ENCODE measurements at regions not wholly inside any gene's neighbourhood (a gene's known extent, or its start where the extent isn't known, plus 50 kb on each side); places are given as distances from the start of the nearest gene placed in this dataset.

DNA sequence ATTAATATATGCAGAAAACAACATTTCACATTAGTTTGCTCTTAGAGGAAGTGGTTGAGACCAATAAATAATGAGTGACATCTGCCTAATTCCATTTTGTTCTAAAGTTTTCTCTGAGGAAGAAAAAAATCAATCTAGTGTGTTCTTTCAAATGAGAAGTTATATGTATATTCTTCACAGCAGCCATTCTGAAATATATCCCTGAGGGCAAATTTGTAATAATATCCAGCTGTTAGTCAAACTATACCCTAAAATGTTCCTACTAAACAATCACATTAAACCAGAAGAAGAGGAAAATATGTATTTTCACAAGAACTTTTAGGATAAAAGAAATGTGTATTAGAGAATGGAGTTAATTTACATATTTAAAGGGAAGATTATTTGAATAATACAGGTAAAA, 375.1 kb upstream of the CDH19 start:
- H3K27me3 ChIP-seq (ENCODE audit: control insufficient read depth, insufficient read depth, low read length): no peaks in the 10 kb centered on the region
- H3K9me3 ChIP-seq (ENCODE audit: control insufficient read depth, insufficient read depth, low read length): no peaks in the 10 kb centered on the region
- no peak overlapping the region for H3K9ac ChIP-seq (ENCODE audit: low read depth, low read length)
- no peaks in the 10 kb centered on the region for H3K36me3 ChIP-seq (ENCODE audit: control insufficient read depth, insufficient read depth, low read length)
- no peak overlapping the region for H3K27ac ChIP-seq (ENCODE audit: low read depth, low read length)
- H3K4me3 ChIP-seq (ENCODE audit: low read depth, low read length): no peak overlapping the region
- H3K4me1 ChIP-seq (ENCODE audit: control insufficient read depth, insufficient read depth, low read length): peaks cover 18% of the 10 kb centered on the region; the same call in 1 of the 2 replicates

DNA sequence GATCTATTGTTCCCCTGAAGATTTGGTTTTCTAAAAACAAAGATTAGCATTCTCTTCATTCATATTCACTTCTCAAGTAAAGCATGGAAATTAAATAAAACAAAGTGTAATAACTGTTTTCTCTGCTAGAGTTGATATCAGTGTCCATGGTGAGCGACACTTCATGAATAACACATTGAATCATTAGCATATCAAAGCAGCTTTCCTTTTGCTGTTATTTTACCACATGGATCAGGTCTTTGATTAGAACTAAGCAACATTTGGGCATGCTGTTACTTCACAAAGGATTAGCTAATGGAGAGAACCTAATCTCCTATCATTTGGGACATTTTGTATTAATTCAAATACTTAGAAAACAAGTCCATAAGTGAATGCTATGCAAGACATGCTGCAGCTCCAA, 368.8 kb upstream of the CDH19 start:
- H3K9me3 ChIP-seq (ENCODE audit: control insufficient read depth, insufficient read depth, low read length): no peaks in the 10 kb centered on the region
- peaks cover 25% of the 10 kb centered on the region for H3K4me1 ChIP-seq (ENCODE audit: control insufficient read depth, insufficient read depth, low read length)
- peak overlapping the region; percentile 41 for H3K27ac ChIP-seq (ENCODE audit: low read depth, low read length)
- H3K9ac ChIP-seq (ENCODE audit: low read depth, low read length): no peak overlapping the region
- H3K27me3 ChIP-seq (ENCODE audit: control insufficient read depth, insufficient read depth, low read length): no peaks in the 10 kb centered on the region
- H3K4me3 ChIP-seq (ENCODE audit: low read depth, low read length): no peak overlapping the region
- H3K36me3 ChIP-seq (ENCODE audit: control insufficient read depth, insufficient read depth, low read length): no peaks in the 10 kb centered on the region

DNA sequence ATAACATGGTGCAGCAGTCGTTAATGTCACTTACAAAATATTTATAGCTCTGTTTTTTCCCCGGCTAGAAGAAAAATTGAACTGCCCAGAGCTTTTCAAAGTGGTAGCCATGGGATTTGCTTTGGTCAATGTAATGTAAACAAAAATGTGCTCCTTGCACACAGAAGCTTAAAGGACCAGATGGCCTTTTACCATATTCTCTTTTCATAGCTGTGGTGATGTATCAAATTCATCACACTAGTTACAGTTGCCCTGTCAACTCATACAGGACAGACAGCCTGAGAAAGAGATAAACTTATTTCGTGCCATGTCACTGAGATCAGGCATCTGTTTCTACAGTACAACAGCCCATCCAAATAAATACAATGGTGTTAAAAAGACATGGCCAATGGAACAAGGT, 368.1 kb upstream of the CDH19 start:
- peak overlapping the region; percentile 41 for H3K27ac ChIP-seq (ENCODE audit: low read depth, low read length)
- H3K4me1 ChIP-seq (ENCODE audit: control insufficient read depth, insufficient read depth, low read length): peaks cover 19% of the 10 kb centered on the region
- no peak overlapping the region for H3K9ac ChIP-seq (ENCODE audit: low read depth, low read length)
- no peaks in the 10 kb centered on the region for H3K36me3 ChIP-seq (ENCODE audit: control insufficient read depth, insufficient read depth, low read length)
- H3K4me3 ChIP-seq (ENCODE audit: low read depth, low read length): no peak overlapping the region
- H3K27me3 ChIP-seq (ENCODE audit: control insufficient read depth, insufficient read depth, low read length): no peaks in the 10 kb centered on the region
- H3K9me3 ChIP-seq (ENCODE audit: control insufficient read depth, insufficient read depth, low read length): no peaks in the 10 kb centered on the region

DNA sequence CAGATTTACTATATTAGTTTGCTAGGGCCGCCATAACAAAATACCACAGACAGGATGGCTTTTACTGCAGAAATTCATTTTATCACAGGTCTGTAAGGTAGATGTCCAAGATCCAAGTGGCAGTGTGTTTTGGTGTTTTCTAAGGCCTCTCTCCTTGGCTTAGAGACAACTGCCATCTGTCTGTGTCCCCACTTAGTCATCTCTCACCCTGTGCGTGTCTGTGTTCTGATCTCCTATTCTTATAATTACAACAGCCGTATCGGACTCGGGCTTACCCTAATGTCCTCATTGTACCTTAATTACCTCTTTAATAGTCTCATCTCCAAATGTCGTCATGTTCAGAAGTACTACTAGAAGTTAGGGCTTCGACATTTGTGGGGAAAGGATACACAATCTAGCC, 362.3 kb upstream of the CDH19 start:
- H3K4me3 ChIP-seq (ENCODE audit: low read depth, low read length): no peak overlapping the region
- no peak overlapping the region for H3K27ac ChIP-seq (ENCODE audit: low read depth, low read length)
- H3K9me3 ChIP-seq (ENCODE audit: control insufficient read depth, insufficient read depth, low read length): no peaks in the 10 kb centered on the region

DNA sequence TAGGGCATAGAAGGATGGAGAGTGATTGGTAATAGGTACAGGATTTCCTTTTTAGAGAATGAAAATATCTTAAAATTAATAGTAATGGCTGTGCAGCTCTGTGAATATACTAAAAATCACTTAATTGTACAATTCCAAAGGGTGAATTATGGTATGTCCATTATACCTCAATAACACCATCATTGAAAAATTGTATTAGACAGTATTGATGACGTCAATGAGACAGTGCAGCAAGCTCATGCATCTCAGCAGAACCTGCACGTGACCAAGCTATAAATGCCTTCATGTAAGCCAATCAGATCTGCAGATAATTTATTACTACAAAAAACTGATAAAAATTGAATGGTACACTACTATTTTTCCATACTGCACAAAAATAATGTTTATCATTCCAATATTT, 354.4 kb upstream of the CDH19 start:
- Histone ChIP-seq H3K27me3 (ENCODE audit: control insufficient read depth, insufficient read depth, low read length) (no peaks in the 10 kb centered on the region), H3K27ac (ENCODE audit: low read depth, low read length) (no peak overlapping the region), H3K36me3 (ENCODE audit: control insufficient read depth, insufficient read depth, low read length) (no peaks in the 10 kb centered on the region), H3K4me3 (ENCODE audit: low read depth, low read length) (no peak overlapping the region), H3K4me1 (ENCODE audit: control insufficient read depth, insufficient read depth, low read length) (no peaks in the 10 kb centered on the region), H3K9me3 (ENCODE audit: control insufficient read depth, insufficient read depth, low read length) (no peaks in the 10 kb centered on the region), H3K9ac (ENCODE audit: low read depth, low read length) (no peak overlapping the region)

More for the DNA sequence above, 362.3 kb upstream of the CDH19 start:
- Histone ChIP-seq H3K27me3 (ENCODE audit: control insufficient read depth, insufficient read depth, low read length) (no peaks in the 10 kb centered on the region), H3K4me1 (ENCODE audit: control insufficient read depth, insufficient read depth, low read length) (no peaks in the 10 kb centered on the region), H3K36me3 (ENCODE audit: control insufficient read depth, insufficient read depth, low read length) (no peaks in the 10 kb centered on the region), H3K9ac (ENCODE audit: low read depth, low read length) (no peak overlapping the region)

DNA sequence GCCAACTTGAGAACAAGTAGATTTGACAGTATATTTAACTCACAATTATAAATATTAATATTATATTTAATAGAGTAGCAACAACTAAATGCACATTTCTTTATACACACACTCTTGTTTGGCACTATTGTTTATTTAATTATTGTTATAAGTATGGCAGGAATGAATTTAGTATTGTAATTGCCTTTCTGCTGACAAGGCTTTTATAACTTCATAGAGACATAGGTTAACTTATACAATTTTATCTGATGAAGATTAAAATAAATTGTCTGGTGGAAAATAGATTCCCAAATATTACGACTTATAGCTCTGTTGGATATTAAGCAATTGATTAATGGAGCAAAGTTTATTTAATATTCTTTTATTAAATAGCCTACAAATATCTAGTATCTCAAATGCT, 347.9 kb upstream of the CDH19 start:
- H3K27ac ChIP-seq (ENCODE audit: low read depth, low read length): no peak overlapping the region
- H3K27me3 ChIP-seq (ENCODE audit: control insufficient read depth, insufficient read depth, low read length): no peaks in the 10 kb centered on the region
- no peaks in the 10 kb centered on the region for H3K36me3 ChIP-seq (ENCODE audit: control insufficient read depth, insufficient read depth, low read length)
- H3K9me3 ChIP-seq (ENCODE audit: control insufficient read depth, insufficient read depth, low read length): peaks cover 7% of the 10 kb centered on the region; the same call in 1 of the 2 replicates
- H3K4me3 ChIP-seq (ENCODE audit: low read depth, low read length): no peak overlapping the region
- no peaks in the 10 kb centered on the region for H3K4me1 ChIP-seq (ENCODE audit: control insufficient read depth, insufficient read depth, low read length)
- H3K9ac ChIP-seq (ENCODE audit: low read depth, low read length): no peak overlapping the region

DNA sequence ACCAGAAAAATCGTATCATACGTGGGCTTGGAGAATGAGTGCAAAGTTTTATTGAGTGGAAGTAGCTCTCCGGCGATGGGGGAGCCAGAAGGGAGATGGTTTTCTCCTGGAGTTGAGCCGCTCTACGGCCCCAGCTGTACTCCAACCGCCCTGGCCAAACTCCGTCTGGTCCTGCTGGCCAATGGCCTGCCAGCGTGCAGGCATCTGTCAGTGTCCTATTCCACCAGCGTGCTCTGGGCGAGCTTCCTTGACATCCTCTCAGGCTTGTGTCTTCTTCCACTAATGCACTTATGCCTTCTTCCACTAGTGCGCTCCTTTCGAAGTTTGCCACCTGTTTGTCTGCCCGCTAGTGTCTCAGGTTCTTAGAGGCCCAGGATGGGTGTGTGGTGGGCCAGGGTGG, 345.5 kb upstream of the CDH19 start:
- H3K9ac ChIP-seq (ENCODE audit: low read depth, low read length): no peak overlapping the region
- H3K4me3 ChIP-seq (ENCODE audit: low read depth, low read length): no peak overlapping the region
- H3K9me3 ChIP-seq (ENCODE audit: control insufficient read depth, insufficient read depth, low read length): peaks cover 7% of the 10 kb centered on the region; the same call in 1 of the 2 replicates
- no peaks in the 10 kb centered on the region for H3K36me3 ChIP-seq (ENCODE audit: control insufficient read depth, insufficient read depth, low read length)
- H3K27ac ChIP-seq (ENCODE audit: low read depth, low read length): no peak overlapping the region
- no peaks in the 10 kb centered on the region for H3K27me3 ChIP-seq (ENCODE audit: control insufficient read depth, insufficient read depth, low read length)
- no peaks in the 10 kb centered on the region for H3K4me1 ChIP-seq (ENCODE audit: control insufficient read depth, insufficient read depth, low read length)

DNA sequence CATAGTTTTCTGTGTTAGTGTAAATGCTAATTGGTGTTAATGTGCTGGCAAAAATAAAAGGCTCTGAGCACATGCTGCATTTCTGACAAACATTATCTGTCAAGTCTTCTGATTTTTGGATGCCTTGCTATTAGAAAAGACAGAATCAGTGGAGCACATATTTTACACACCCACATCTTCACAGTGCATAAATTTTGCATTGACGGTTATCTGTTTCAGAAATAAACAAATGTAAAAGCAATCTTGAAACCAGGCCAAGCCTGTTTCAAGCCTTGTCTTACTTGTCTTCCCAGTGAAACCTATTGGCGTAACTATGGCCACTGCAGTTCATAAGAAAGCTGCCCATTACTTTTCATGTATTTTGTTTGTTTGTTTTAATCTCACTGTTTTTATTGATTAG, 333.7 kb upstream of the CDH19 start:
- no peaks in the 10 kb centered on the region for H3K4me1 ChIP-seq (ENCODE audit: control insufficient read depth, insufficient read depth, low read length)
- no peak overlapping the region for H3K9ac ChIP-seq (ENCODE audit: low read depth, low read length)
- H3K27ac ChIP-seq (ENCODE audit: low read depth, low read length): no peak overlapping the region
- no peak overlapping the region for H3K4me3 ChIP-seq (ENCODE audit: low read depth, low read length)
- H3K36me3 ChIP-seq (ENCODE audit: control insufficient read depth, insufficient read depth, low read length): no peaks in the 10 kb centered on the region
- H3K27me3 ChIP-seq (ENCODE audit: control insufficient read depth, insufficient read depth, low read length): no peaks in the 10 kb centered on the region
- peaks cover 9% of the 10 kb centered on the region; the same call in 1 of the 2 replicates for H3K9me3 ChIP-seq (ENCODE audit: control insufficient read depth, insufficient read depth, low read length)

DNA sequence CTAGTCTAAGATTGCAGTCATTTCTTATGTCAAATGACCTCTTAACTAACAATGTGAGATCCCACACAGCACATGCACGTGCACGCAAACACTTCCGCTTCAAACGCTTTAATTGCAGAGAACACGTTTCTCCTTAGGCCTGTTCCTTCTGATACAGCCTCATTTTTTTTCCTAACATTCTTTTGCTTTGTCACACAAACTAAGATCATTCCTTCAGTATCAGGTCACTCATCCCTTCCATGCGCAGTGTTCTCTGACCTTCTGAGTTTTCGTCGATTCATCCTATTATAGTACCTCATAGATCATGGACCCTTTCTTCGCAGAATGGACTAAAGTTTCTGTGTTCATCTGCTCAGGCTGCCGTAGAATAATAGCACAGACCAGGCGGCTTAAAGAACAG, 327.1 kb upstream of the CDH19 start:
- Histone ChIP-seq H3K27me3 (ENCODE audit: control insufficient read depth, insufficient read depth, low read length) (no peaks in the 10 kb centered on the region), H3K4me1 (ENCODE audit: control insufficient read depth, insufficient read depth, low read length) (peaks cover 14% of the 10 kb centered on the region), H3K9ac (ENCODE audit: low read depth, low read length) (peak overlapping the region; percentile 49; the same call in 1 of the 2 replicates), H3K27ac (ENCODE audit: low read depth, low read length) (peak overlapping the region; percentile 33), H3K36me3 (ENCODE audit: control insufficient read depth, insufficient read depth, low read length) (no peaks in the 10 kb centered on the region), H3K4me3 (ENCODE audit: low read depth, low read length) (peak overlapping the region; percentile 29; the same call in 1 of the 2 replicates), H3K9me3 (ENCODE audit: control insufficient read depth, insufficient read depth, low read length) (no peaks in the 10 kb centered on the region)

DNA sequence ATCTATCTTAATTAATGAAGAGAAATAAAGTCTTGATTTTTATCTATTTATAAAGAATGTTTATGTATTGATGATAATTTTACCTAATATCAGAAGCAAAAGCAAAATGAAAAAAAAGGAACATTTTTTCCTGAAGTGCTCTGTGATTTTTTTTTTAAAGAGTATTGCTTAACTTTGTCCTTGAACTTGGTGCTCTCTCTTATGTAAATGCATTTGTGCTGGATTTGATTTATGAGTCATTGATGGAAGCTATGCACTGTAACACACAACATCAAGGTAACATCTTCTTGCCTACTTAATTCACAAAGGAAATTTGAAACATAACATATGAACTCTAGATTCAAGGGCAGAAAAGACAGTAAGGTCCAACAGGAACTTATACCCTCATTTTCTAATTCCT, 312.9 kb upstream of the CDH19 start:
- no peaks in the 10 kb centered on the region for H3K36me3 ChIP-seq (ENCODE audit: control insufficient read depth, insufficient read depth, low read length)
- H3K4me3 ChIP-seq (ENCODE audit: low read depth, low read length): no peak overlapping the region
- H3K9me3 ChIP-seq (ENCODE audit: control insufficient read depth, insufficient read depth, low read length): no peaks in the 10 kb centered on the region
- no peak overlapping the region for H3K9ac ChIP-seq (ENCODE audit: low read depth, low read length)
- no peaks in the 10 kb centered on the region for H3K4me1 ChIP-seq (ENCODE audit: control insufficient read depth, insufficient read depth, low read length)
- no peaks in the 10 kb centered on the region for H3K27me3 ChIP-seq (ENCODE audit: control insufficient read depth, insufficient read depth, low read length)
- H3K27ac ChIP-seq (ENCODE audit: low read depth, low read length): no peak overlapping the region

DNA sequence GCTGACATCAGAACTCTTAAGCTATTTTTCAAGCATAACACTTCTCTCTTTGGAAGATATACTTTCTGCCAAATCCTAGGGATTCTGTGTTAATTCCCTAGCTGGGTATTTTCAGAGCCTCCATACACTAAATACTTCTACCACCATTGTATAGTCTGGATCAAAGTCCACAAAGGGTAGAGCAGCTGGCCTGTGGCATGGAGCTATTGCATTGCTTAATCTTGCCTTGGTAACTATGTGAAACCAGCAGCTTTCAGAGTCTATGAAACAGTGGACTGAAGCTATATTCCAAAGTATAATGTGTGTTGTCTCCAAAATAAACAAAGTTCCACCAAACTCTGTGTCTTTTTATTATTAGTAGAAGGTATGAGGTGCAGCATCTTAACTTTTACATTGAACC, 296.9 kb upstream of the CDH19 start:
- Histone ChIP-seq H3K9ac (ENCODE audit: low read depth, low read length) (no peak overlapping the region), H3K27me3 (ENCODE audit: control insufficient read depth, insufficient read depth, low read length) (no peaks in the 10 kb centered on the region), H3K4me3 (ENCODE audit: low read depth, low read length) (no peak overlapping the region), H3K36me3 (ENCODE audit: control insufficient read depth, insufficient read depth, low read length) (no peaks in the 10 kb centered on the region), H3K9me3 (ENCODE audit: control insufficient read depth, insufficient read depth, low read length) (no peaks in the 10 kb centered on the region), H3K4me1 (ENCODE audit: control insufficient read depth, insufficient read depth, low read length) (no peaks in the 10 kb centered on the region), H3K27ac (ENCODE audit: low read depth, low read length) (no peak overlapping the region)

DNA sequence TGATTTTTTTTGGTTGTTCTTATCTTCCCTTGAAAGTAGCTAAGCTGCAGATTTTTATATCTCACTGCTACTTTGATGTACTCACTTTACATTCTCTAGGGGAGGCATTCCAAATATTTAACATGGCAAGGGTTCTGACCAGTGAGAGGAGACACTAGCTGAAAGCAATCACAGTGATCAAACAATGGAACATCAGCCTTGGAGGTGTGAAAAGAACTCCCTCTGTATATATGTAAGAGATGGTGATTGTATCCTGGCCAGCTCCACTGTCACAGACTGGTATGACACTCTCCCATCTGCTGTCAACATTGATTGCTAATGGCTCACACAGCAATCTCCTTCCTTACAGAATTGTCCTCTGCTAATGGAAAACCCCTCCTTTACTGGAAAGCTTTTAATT, 291.7 kb upstream of the CDH19 start:
- H3K9me3 ChIP-seq (ENCODE audit: control insufficient read depth, insufficient read depth, low read length): no peaks in the 10 kb centered on the region
- H3K4me3 ChIP-seq (ENCODE audit: low read depth, low read length): no peak overlapping the region
- H3K27me3 ChIP-seq (ENCODE audit: control insufficient read depth, insufficient read depth, low read length): no peaks in the 10 kb centered on the region
- H3K36me3 ChIP-seq (ENCODE audit: control insufficient read depth, insufficient read depth, low read length): no peaks in the 10 kb centered on the region
- no peak overlapping the region for H3K27ac ChIP-seq (ENCODE audit: low read depth, low read length)
- H3K9ac ChIP-seq (ENCODE audit: low read depth, low read length): no peak overlapping the region
- 0 out of 2 replicates have a peak, but pooled peaks cover 3% of the 10 kb centered on the region for H3K4me1 ChIP-seq (ENCODE audit: control insufficient read depth, insufficient read depth, low read length)
